MM.1S (cell line): ENCODE measurements at regions not wholly inside any gene's neighbourhood (a gene's known extent, or its start where the extent isn't known, plus 50 kb on each side); places are given as distances from the start of the nearest gene placed in this dataset.

Experiments used
- DNase-seq: peaks from one replicate; pipeline ENCODE4 v3.0.0-alpha.2; 2015
- H2AFZ ChIP-seq: fragments of 300-600 bp; sonication (generic); 2 replicates; pipeline ENCODE4 v1.6.0; 2016; ENCODE audit warnings: antibody characterized with exemption, low read length
- H3F3A ChIP-seq: fragments of 300-600 bp; sonication (generic); 2 replicates; pipeline ENCODE4 v1.6.1; 2016; ENCODE audit warnings: mild to moderate bottlenecking, antibody characterized with exemption, low read length, moderate library complexity, mixed read lengths; ENCODE audit not compliant: insufficient read depth
- H3K27ac ChIP-seq: fragments of 300-600 bp; sonication (generic); 2 replicates; pipeline ENCODE4 v1.5.1; 2016; ENCODE audit warnings: mild to moderate bottlenecking, low read length
- H3K27me3 ChIP-seq: fragments of 300-600 bp; sonication (generic); replicated peaks from 2 replicates; pipeline ENCODE4 v1.6.0; 2016; ENCODE audit warnings: low read length; ENCODE audit not compliant: insufficient read depth
- H3K36me3 ChIP-seq: fragments of 300-600 bp; sonication (generic); replicated peaks from 2 replicates; pipeline ENCODE4 v1.6.1; 2016; ENCODE audit warnings: mild to moderate bottlenecking, low read length, mixed read lengths; ENCODE audit not compliant: insufficient read depth
- H3K4me1 ChIP-seq: fragments of 300-600 bp; sonication (generic); 2 replicates; pipeline ENCODE4 v1.6.1; 2016; ENCODE audit warnings: low read length, mixed read lengths
- H3K4me2 ChIP-seq: fragments of 300-600 bp; sonication (generic); 2 replicates; pipeline ENCODE4 v1.6.0; 2016; ENCODE audit warnings: low read depth, low read length
- H3K4me3 ChIP-seq: fragments of 300-600 bp; sonication (generic); 2 replicates; pipeline ENCODE4 v1.5.1; 2016; ENCODE audit warnings: low read length, mixed read lengths
- H3K79me2 ChIP-seq: fragments of 300-600 bp; sonication (generic); 2 replicates; pipeline ENCODE4 v1.6.1; 2016; ENCODE audit warnings: mixed run types, low read length, mixed read lengths
- H3K9ac ChIP-seq: fragments of 300-600 bp; sonication (generic); 2 replicates; pipeline ENCODE4 v1.6.1; 2016; ENCODE audit warnings: low read length, mixed read lengths
- H3K9me2 ChIP-seq: fragments of 300-600 bp; sonication (generic); replicated peaks from 2 replicates; pipeline ENCODE4 v1.6.1; 2016; ENCODE audit warnings: mild to moderate bottlenecking, low read length, mixed read lengths; ENCODE audit not compliant: insufficient read depth
- H3K9me3 ChIP-seq: fragments of 300-600 bp; sonication (generic); replicated peaks from 2 replicates; pipeline ENCODE4 v1.6.1; 2016; ENCODE audit warnings: mild to moderate bottlenecking, low read length, mixed read lengths; ENCODE audit not compliant: insufficient read depth
- H4K20me1 ChIP-seq: fragments of 300-600 bp; sonication (generic); 2 replicates; pipeline ENCODE4 v1.6.1; 2016; ENCODE audit warnings: mild to moderate bottlenecking, low read length, moderate library complexity, mixed read lengths; ENCODE audit not compliant: insufficient read depth
- EZH2 ChIP-seq: fragments of 300-600 bp; sonication (generic); optimal IDR thresholded peaks from 2 replicates; pipeline ENCODE3; 2017; ENCODE audit warnings: low read depth, mild to moderate bottlenecking, antibody characterized with exemption, low read length, mixed read lengths
- EZH2phosphoT487 ChIP-seq: fragments of 300-600 bp; sonication (generic); IDR thresholded peaks from 2 replicates; pipeline ENCODE4 v1.6.1; 2018; ENCODE audit warnings: antibody characterized with exemption, low read length
- TF ChIP-seq, protein P1 (sequence below): fragments of 300-600 bp; sonication (generic); IDR thresholded peaks from 2 replicates; pipeline ENCODE4 v1.5.1; 2016; ENCODE audit warnings: antibody characterized with exemption, low read length, mixed read lengths

DNA sequence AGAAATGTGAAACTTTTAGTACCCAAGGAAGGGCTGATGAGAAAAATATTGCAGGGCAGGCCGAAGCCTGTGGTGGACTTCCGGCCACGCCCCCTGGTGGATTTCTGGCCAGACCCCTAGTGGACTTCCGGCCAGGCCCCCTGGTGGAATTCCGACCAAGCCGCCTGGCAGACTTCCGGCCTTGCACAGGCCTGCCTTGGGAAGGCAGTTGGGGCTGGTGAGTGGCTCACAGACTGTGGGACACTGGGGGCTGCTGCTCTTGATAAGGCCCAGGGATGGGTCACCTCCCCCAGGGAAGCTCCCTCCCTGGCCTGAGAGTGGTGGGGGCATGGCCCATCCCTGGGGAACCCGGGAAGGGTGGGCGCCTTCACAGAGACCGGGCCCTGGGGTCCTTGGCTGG is 116.4 kb upstream of the MKI67 start:
- TF ChIP-seq EZH2phosphoT487 = no peak
- TF ChIP-seq EZH2 = no peak
- TF ChIP-seq, protein P1, sequence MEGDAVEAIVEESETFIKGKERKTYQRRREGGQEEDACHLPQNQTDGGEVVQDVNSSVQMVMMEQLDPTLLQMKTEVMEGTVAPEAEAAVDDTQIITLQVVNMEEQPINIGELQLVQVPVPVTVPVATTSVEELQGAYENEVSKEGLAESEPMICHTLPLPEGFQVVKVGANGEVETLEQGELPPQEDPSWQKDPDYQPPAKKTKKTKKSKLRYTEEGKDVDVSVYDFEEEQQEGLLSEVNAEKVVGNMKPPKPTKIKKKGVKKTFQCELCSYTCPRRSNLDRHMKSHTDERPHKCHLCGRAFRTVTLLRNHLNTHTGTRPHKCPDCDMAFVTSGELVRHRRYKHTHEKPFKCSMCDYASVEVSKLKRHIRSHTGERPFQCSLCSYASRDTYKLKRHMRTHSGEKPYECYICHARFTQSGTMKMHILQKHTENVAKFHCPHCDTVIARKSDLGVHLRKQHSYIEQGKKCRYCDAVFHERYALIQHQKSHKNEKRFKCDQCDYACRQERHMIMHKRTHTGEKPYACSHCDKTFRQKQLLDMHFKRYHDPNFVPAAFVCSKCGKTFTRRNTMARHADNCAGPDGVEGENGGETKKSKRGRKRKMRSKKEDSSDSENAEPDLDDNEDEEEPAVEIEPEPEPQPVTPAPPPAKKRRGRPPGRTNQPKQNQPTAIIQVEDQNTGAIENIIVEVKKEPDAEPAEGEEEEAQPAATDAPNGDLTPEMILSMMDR = no peak
- no peak for DNase-seq
- no peak overlapping the region for H3K4me3 ChIP-seq
- no peak overlapping the region for H2AFZ ChIP-seq
- H3K9me2 ChIP-seq = no peaks in the 10 kb centered on the region
- no peak overlapping the region for H3K9ac ChIP-seq
- H3K27ac ChIP-seq = no peak overlapping the region
- H4K20me1 ChIP-seq = no peaks in the 10 kb centered on the region
- H3K4me1 ChIP-seq = no peaks in the 10 kb centered on the region
- H3K27me3 ChIP-seq = no peaks in the 10 kb centered on the region
- H3K79me2 ChIP-seq = no peaks in the 10 kb centered on the region
- H3K36me3 ChIP-seq = no peaks in the 10 kb centered on the region
- no peaks in the 10 kb centered on the region for H3K9me3 ChIP-seq
- no peaks in the 10 kb centered on the region for H3F3A ChIP-seq
- no peak overlapping the region for H3K4me2 ChIP-seq

DNA sequence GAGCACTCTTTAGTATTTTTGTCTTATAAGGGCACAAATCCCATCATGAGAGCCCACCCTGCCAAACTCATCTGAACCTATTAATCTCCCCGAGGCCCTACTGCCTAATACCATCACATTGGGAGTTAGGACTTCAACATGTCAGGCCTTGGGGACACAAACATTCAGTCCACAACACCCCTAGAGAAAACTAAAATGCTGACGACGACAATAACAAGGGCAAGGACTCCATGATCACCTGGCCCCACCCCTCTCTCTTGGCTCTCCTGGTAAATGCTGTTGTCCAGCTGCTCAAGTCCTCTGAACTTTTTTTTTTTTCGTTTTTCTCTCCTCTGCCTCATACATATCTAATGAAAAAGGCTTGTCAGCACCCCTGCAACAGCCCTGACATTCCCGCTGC is 118.8 kb upstream of the MKI67 start:
- H3K9me3 ChIP-seq = no peaks in the 10 kb centered on the region
- H3K27me3 ChIP-seq = no peaks in the 10 kb centered on the region
- no peak overlapping the region for H3K4me2 ChIP-seq
- H2AFZ ChIP-seq = no peak overlapping the region
- H3K36me3 ChIP-seq = no peaks in the 10 kb centered on the region
- H3K4me3 ChIP-seq = no peak overlapping the region
- no peaks in the 10 kb centered on the region for H4K20me1 ChIP-seq
- H3K9ac ChIP-seq = no peak overlapping the region
- H3F3A ChIP-seq = no peaks in the 10 kb centered on the region
- no peak overlapping the region for H3K27ac ChIP-seq
- no peaks in the 10 kb centered on the region for H3K79me2 ChIP-seq
- H3K4me1 ChIP-seq = no peaks in the 10 kb centered on the region
- TF ChIP-seq EZH2phosphoT487 (no peak), EZH2 (no peak)
- TF ChIP-seq, protein P1 = no peak
- H3K9me2 ChIP-seq = no peaks in the 10 kb centered on the region
- DNase-seq = no peak

GRCh38 chr10:128247576-128247975 is 121.4 kb upstream of the MKI67 start:
- Histone ChIP-seq H3K79me2 (no peaks in the 10 kb centered on the region), H3K9me2 (no peaks in the 10 kb centered on the region), H3K36me3 (no peaks in the 10 kb centered on the region), H3K9me3 (no peaks in the 10 kb centered on the region), H3F3A (no peaks in the 10 kb centered on the region), H4K20me1 (no peaks in the 10 kb centered on the region), H3K27me3 (no peaks in the 10 kb centered on the region), H3K4me2 (no peak overlapping the region), H3K4me3 (no peak overlapping the region), H2AFZ (no peak overlapping the region), H3K27ac (no peak overlapping the region), H3K4me1 (no peaks in the 10 kb centered on the region), H3K9ac (no peak overlapping the region)
- TF ChIP-seq EZH2 (no peak), EZH2phosphoT487 (no peak)
- TF ChIP-seq, protein P1 = no peak
- no peak for DNase-seq
